Bone marrow (tissue), 2 donors: ENCODE measurements at regions not wholly inside any gene's neighbourhood (a gene's known extent, or its start where the extent isn't known, plus 50 kb on each side); places are given as distances from the start of the nearest gene placed in this dataset.
A peak's percentile ranks its signal among the peaks of the same experiment; 100 is the strongest.
"Not testable (repeated sequence)": the region's sequence is repeated elsewhere in the genome, so short reads cannot be mapped to it uniquely, and the experiment has no call there.

Source experiments
- DNase-seq, 2 donors: peaks; one replicate each; lab custom pipeline; 2025; lab: John Stamatoyannopoulos, UW

DNA sequence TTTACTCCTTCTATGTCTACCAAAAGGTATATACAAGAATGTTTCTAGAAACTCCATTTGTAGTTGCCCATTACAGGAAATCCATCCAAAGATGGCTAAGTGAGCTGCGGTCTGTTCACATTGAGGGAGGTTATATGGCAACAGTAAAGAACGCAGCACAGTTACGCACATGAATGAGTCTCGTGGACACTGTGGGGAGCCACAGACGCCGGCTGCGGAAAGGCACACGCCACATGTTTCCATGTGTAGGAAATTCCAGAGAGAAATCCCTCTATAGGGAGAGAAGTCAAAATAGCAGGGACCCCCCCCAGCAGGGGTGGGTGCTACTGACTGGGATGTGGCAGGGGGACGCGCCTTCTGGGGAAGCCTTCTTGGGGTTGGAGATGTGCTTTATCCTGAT is 139.0 kb upstream of the NCOR2 start:
- no peak for DNase-seq

DNA sequence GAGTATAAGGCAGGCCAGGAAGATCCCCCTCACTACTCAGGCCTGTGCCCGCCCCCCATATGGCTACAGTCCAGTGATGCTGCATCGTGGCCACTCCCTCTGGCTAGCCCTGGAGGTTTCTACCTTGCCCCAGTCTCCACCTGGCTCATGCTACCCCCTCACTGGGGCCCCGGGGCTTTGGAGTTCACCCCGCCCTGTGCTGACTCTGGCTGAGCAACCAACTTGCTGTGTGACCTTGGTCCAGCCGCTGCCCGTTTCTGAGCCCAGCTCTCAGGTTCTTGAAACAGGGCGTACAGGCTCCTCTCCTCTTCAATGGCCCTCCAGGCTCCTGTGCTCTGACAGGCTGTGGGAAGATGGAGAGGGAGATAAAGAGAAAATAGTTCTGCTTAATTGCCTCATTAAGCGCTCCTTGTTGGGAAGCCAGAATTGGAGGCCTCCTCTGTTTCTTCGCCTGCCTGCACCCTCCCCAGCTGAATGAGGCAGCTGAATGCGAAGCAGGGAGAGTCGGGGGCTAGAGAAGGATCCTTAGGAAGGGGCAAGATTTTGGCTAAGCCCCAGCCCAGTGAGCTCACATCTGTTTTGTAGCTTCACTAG is 138.2 kb upstream of the NCOR2 start:
- DNase-seq, result no peak

DNA sequence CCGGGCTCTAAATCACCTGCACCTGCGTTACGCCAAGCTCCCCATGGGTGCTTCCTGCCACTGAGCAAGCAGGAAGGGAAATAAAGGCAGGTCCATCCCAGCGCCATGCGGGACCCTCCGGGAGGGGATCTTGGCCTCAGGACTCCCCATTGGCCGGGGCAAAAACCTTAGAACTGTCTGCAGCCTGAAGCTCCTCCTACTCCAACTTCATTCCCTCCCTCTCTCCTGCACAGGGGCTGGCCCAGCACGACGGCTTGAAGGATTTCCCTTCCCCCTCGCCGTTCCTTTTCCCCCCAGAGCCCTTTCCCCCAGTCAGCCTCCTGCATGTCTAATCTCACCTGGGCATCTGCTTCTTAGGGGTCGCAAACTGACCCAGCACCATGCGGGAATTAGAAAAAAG is 137.2 kb upstream of the NCOR2 start:
- DNase-seq, result no peak

DNA sequence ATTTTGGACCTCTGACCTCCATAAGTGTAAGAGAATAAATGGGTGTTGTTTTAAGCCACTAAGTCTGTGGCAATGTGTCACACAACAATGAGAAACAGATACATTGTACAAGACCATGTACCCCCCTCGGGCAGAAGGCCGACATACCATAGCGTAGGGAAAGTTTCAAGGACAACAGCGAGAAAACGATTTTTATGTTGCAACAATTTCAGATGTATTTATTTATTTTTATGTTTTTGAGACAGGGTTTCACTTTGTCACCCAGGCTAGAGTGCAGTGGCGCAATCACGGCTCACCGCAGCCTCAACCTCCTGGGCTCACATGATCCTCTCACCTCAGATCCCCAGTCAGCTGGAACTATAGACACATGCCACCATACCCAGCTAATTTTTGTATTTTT is 136.4 kb upstream of the NCOR2 start:
- no peak for DNase-seq

DNA sequence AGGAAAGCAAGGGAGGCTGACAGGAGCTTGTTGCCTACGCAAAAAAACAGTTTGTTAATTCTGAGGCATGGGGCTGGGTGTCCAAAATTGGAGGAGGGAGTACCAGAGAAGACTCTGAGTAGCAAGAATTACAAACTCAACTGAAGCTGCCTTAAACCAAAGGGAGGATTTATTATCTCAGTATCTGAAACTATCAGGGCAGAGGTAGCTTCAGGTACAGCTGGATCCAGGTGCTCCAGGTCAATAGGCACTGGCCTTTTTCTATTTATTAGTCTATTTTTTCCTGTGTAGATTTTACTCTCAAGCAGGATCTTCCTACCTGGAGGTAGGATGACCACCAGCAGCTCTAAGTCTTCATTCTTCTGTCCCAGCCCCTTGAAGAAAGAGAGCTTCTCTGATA is 135.3 kb upstream of the NCOR2 start:
- no peak for DNase-seq

DNA sequence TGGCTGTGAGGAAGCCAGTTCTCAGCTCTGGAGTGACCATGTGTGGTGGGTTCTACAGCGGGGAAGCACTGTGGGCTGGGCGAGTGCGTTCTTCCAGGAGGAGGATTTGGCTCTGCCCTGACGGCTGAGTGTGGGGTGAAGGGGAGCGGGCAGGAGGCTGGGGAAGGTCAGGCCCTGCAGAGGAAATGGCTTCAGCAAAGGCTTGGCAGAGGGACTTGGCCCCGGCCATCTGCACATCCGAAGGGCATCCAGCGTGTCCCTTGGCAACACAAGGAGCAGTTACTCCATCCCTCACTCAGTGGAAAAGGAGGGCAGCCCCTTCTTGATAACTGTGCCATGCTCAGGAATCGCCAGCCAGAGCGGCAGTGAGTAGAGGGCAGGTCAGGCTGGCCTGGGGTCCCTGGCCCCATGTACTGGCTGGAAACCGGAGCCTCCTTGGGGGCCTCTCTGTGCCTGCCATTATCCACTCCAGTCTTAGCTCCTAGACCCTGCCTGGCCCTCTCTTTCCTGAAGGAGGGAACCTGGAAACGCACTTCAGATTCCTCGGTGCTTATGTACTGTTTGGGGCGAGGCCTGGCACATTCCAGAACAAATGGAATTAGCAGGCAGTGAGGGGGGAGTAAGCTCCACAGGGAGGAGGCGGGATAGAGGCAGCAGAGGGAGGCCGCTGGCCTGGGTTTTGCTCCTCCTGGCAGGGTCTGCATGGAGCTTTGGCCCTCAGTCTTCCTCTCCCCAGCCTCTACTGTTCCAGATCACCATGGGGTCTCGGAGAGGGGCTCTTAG is 133.6 kb upstream of the NCOR2 start:
- no peak for DNase-seq

DNA sequence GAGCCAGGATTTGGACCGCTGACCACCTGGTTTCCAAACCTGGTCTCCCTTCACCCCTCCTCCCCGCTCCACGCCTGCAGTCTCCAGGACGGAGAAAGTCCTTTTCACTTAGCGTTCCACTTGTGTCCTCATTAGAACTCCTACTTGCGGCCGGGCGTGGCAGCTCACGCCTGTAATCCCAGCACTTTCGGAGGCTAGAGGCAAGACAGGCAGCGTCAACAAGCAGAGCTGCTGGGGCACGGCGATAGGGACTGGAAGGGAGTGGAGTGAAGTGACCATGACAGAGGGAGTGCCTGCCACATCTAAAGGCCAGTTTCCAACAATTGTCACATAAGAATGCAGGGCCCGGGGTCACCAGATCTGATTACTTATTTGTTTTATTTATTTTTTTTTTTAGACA is 132.5 kb upstream of the NCOR2 start:
- DNase-seq, result no peak

DNA sequence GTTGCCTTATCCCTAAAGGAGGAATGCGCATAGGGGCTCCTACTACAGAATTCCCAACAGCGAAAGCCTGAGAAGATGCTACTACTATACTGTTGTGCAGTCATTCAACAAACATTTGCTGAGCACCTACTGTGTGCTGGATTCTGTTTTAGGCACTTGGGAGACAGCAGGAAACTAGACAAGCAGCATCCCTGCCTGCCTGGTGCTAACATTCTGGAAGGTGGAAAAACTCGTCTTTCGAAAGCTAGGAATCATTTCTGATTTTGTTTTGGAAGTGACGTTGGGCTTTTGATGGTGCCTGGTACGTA is 131.5 kb upstream of the NCOR2 start:
- DNase-seq, result no peak

DNA sequence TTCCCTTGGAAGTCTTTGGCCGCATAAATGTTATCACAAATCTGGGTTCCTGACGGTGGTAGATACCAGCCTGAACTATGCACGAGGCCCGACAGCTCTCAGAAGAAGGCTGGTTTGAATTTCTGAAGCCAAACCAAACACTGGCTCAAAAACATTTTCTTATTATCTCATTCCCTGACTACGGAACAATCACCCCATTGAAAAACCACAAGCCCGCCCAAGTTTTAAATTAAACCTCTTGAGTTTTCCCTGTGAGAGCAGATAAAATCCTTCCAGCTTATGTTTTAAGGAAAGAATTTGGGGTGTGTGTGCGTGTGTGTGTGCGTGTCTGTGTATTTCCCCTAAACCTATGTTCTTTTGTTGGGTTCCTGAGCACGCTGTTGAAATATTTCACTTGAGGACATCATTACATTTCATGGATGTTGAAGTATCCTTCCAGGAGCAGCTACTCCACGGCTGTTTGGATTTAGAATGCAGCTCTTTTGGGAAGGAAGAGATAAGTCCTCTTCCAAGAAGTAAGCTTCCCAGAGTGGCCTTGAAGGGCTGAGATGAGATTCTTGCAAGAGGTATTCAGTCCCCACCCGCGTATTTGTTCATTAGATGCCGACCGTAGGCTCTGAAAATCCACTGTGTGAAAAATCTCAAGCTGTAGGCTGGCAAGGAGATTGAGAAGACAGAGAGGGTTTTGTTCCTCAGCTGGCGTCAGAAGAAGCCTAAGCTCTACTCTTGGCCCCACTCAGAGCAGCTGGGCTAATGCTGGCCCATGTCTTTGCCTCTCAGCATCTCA is 131.0 kb upstream of the NCOR2 start:
- no peak for DNase-seq

DNA sequence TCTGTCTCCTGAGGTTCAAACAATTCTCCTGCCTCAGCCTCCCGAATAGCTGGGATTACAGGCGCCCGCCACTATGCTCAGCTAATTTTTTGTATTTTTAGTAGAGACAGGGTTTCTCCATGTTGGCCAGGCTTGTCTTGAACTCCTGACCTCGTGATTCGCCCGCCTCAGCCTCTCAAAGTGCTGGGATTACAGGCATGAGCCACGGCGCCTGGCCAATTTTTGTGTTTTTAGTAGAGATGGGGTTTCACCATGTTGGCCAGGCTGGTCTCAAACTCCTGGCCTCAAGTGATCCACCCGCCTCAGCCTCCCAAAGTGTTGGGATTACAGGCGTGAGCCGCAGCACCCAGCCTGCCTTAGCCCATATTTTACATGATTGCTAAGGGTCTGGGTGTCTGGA is 130.3 kb upstream of the NCOR2 start:
- not testable (repeated sequence) for DNase-seq

DNA sequence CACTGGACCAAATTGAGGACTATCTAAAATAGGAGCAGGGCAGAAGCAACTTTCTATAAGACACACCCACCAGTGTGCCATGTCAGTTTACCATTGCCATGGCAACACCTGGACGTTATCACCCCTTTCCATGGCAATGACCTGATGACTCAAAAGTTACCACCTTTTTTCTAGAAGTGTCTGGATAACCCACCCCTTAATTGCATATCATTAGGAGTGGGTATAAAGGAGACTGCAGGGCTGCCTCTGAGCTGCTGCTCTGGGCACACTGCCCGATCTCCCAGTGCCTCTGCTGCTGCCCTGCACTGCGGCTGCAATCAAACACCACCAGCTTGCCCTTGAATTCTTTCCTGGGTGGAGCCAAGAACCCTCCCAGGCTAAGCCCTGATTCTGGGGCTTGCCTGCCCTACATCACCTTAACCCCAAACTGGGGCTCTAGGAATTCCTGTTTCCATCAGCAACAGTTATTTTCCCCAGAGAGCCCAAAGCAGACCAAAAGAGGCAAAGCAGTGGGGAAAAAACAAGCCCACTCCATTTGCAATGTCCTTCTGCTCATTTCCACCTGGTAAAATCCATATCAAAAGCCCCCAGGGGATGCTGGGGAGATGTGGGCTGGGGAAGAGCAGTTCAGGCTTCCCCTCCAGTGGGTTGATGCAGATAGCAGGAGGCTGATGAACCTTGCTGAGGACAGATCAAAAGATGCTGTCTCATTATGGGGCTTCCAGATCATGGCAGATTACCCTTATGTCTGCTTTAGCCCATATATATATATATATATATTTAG is 129.5 kb upstream of the NCOR2 start:
- no peak for DNase-seq

DNA sequence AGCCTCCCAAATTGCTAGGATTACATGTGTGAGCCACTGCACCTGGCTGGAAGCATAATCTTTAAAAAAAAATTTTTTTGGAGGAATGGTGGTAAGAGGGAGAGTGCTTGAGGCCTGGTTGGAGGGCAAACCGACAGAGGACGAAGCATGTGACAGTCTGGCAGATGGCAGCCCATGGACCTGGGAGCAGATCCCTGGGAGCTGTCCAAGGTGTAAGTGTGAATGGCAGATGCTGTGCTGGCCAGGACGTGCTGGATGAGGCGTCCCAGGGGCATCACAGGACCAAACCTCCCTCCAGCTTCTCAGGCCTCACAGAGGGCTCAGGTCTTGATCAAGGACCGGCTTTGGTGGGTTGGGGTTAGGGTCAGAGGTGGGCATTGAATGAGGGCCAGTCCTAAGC is 128.4 kb upstream of the NCOR2 start:
- DNase-seq, result no peak

DNA sequence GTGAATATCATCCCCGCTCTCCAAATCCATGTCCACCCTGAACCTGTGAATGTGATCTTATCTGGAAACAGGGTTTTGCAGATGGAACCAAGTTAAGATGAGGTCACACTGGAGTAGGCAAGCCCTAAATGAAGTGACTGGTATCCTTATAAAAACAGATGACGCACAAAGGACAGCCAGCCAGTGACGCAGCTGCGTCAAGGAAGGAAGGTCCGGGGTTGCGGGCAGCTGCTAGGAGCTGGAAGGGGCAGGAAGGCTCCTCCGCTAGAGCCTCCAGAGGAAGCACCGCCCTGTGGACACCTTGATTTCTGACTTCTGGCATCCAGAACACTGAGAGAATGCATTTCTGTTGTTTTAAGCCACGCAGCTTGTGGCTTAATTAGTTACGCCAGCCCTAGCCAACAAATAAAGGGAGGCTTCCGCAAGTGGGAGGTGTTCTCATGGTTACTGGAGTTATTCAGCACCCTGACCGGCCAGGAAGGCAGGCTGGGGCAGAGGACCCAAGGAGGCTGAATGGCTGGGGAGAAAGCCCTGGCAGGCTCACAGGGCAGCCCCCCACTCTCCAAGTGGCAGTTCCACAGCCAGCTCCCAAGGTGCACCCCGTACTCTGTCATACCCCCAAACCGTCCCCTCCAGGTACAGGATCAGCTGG is 127.6 kb upstream of the NCOR2 start:
- peak; percentile 7 to 22 for DNase-seq

DNA sequence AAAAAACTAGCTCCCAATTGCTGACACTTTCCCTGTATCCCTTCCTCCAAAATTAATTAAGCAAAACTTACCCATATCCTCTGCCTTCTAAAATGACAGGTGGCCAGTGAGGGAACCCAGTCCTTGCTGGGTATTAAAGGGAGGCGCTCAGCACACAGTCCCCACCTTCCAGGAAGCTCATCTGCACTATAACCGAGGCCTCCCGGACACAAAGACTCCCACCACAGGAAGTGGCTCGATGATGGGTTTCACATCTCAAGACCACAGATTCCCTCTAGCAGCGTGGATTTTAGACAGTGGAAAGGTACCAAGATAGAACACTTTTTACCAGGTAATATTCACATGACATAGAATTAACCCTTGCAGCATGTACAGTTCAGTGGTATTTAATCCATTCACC is 126.8 kb upstream of the NCOR2 start:
- DNase-seq, result peak in 1 of 2 donors; percentile 15

DNA sequence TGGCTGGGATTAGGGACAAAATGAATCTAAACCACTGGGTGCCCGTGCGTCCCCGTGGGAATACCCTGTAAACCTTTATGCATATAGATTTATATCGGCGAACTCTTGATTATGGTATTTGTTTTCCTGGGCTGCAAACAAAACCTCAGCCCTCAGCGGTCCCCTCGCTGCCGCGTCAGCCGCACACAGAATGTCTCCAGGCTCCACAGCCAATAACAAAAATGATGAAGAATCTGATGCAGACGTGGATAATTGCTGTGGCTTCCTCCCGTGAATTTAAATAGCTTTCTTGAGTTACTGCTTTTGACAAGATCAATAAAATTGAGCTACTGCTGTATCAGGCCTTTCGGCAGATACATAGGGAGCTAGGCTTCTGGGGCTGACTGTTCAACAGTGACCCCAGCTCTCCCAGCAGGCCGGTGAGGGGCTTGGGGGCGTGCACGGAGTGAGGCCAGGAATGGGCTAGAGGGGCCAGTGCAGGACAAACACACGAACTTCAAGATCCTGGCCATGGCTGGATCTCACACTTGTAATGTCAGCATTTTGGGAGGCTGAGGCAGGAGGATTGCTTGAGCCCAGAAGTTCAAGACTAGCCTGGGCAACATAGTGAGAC is 125.8 kb upstream of the NCOR2 start:
- DNase-seq, result no peak

DNA sequence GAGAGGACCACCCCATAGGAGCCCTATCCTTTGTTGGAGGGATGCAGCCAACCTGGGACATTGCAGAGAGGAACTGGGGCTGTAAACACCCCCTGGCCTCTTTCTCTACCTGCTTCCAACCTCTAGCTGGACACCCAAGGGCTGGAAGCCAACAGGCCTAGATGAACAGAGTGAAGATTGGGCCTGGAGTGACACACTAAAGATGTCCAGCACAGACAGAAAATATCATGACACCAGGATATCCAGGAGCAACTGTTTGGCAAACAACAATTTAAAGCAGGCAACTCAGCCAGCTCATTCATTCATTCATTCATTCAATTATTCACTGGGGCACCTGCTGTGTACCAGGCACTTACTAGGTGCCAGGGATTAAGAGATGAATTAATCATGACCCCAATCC is 125.0 kb upstream of the NCOR2 start:
- DNase-seq, result no peak

DNA sequence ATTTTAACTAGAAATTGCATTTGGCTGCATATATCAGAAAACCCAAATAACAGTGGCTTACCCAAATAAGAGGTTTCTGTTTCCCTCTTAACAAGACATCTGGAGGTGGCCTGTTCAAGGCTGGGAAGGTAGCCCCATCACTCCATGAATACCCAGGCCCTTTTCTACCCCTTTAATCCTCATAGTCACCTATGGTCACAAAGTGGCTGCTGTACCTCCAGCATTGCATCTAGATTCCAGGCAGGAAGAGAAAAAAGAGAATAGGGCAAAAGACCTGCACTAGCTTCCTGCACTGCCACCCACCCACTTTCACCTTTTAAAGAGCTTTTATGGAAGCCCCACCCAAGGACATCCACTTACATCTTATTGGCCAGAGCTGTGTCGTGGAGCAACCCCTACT is 124.0 kb upstream of the NCOR2 start:
- DNase-seq, result no peak

DNA sequence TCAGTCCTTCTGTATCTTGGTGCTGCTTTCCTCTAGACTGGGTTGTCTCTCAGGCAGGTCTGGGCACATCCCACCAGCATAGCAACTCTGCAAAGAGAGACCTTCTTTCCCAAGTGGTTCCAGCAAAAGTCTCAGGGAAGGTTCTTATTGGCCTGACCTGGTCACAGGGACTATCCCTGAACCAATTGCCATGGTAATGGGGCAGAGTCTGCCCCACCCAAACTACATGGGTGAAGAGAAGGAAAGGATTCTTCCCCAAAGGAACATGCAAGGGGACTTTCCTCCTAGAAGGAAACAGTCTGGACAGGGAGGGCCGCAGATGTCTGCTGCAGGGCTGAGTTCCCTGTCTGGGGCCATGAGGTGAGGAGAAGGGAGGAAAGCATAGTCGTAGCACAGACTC is 122.2 kb upstream of the NCOR2 start:
- DNase-seq, result no peak

DNA sequence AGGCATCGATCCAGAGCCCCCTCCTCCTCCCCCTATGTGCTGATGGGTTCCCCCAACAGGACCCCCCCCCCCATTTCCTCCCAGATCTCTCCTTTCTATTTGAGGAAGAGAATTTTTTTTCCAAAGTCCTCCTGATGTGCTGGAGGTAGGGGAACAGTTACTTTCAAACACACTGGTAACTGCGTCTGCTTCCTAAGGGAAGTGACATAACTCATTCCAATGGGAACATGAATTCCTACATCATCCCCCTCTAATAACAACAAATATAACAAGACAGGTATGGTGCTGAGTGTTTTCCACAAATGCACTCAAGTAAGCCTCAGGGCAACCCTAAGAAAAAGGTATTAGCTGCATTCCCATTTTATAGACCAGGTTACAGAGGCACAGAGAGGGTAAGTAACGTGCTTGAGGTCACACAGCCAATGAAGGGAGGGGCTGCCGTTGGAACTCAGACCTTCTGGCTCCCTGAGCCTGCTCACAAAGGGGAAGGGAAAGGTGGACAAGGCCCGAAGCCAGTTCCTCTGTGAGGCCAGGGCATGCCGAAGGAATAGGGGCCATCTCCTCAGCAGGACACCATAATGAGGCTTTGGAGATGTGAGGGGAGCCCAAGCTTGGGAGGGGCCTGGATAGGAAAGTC is 121.1 kb upstream of the NCOR2 start:
- no peak for DNase-seq

DNA sequence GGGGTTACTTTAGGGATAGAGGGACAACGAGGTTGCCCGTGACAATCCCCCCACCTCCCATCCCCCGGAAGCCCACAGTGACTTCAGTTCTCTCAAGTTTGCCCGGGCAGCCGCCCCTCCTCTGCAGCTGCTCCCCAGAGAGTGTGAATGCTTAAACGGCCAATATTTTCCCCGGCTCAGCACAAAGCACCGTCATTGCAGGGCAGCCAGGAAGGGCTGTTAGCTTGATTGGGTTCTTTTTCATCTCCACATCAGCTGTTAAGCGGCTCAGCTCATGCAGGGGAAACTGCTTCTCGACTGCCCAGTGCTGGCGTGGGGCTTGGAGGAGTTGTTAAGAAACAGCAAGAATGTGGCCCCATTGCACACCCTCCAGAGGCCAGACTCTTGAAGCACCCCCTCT is 120.5 kb upstream of the NCOR2 start:
- DNase-seq, result peak in 1 of 2 donors; percentile 47
